GM23248 (cell line): ENCODE measurements at regions not wholly inside any gene's neighbourhood (a gene's known extent, or its start where the extent isn't known, plus 50 kb on each side); places are given as distances from the start of the nearest gene placed in this dataset.

Source experiments
- DNase-seq: peaks from one replicate; pipeline ENCODE4 v3.0.0-alpha.2; 2015
- H2AFZ ChIP-seq: fragments of 200-600 bp; sonication (generic); 2 replicates; pipeline ENCODE4 v1.6.1; 2016; ENCODE audit warnings: antibody characterized with exemption
- H3F3A ChIP-seq: fragments of 200-600 bp; sonication (generic); 2 replicates; pipeline ENCODE4 v1.6.1; 2016; ENCODE audit warnings: mild to moderate bottlenecking, antibody characterized with exemption, mixed run types; ENCODE audit not compliant: insufficient read depth
- H3K27ac ChIP-seq: fragments of 200-600 bp; sonication (generic); 2 replicates; pipeline ENCODE4 v1.5.1; 2016; ENCODE audit warnings: mild to moderate bottlenecking
- H3K27me3 ChIP-seq: fragments of 200-600 bp; sonication (generic); replicated peaks from 2 replicates; pipeline ENCODE4 v1.6.1; 2016; ENCODE audit warnings: mild to moderate bottlenecking; ENCODE audit not compliant: insufficient read depth
- H3K36me3 ChIP-seq: fragments of 200-600 bp; sonication (generic); 2 replicates; pipeline ENCODE4 v1.6.1; 2016; ENCODE audit warnings: low read depth, mild to moderate bottlenecking
- H3K4me1 ChIP-seq: fragments of 200-600 bp; sonication (generic); 2 replicates; pipeline ENCODE4 v1.6.1; 2016; ENCODE audit warnings: mild to moderate bottlenecking; ENCODE audit not compliant: insufficient read depth
- H3K4me2 ChIP-seq: fragments of 200-600 bp; sonication (generic); one replicate; pipeline ENCODE4 v1.6.1; 2016; ENCODE audit warnings: mild to moderate bottlenecking; ENCODE audit not compliant: unreplicated experiment
- H3K4me3 ChIP-seq: fragments of 200-600 bp; sonication (generic); 2 replicates; pipeline ENCODE4 v1.5.1; 2016; ENCODE audit warnings: mild to moderate bottlenecking
- H3K79me2 ChIP-seq: fragments of 200-600 bp; sonication (generic); 2 replicates; pipeline ENCODE4 v1.6.1; 2016; ENCODE audit warnings: mild to moderate bottlenecking; ENCODE audit not compliant: insufficient read depth
- H3K9ac ChIP-seq: fragments of 200-600 bp; sonication (generic); 2 replicates; pipeline ENCODE4 v1.6.1; 2016; ENCODE audit warnings: mild to moderate bottlenecking
- H3K9me2 ChIP-seq: fragments of 200-600 bp; sonication (generic); 2 replicates; pipeline ENCODE4 v1.6.1; 2016; ENCODE audit warnings: mixed run types, mild to moderate bottlenecking, moderate library complexity; ENCODE audit not compliant: insufficient read depth
- H3K9me3 ChIP-seq: fragments of 200-600 bp; sonication (generic); one replicate; pipeline ENCODE4 v1.6.1; 2017; ENCODE audit warnings: low read depth
- H4K20me1 ChIP-seq: fragments of 200-600 bp; sonication (generic); 2 replicates; pipeline ENCODE4 v1.6.0; 2016; ENCODE audit not compliant: insufficient read depth
- EZH2 ChIP-seq: fragments of 200-600 bp; sonication (generic); IDR thresholded peaks from 2 replicates; pipeline ENCODE4 v1.6.1; 2018; ENCODE audit warnings: antibody characterized with exemption, mild to moderate bottlenecking; ENCODE audit not compliant: insufficient read depth, poor library complexity, severe bottlenecking
- EZH2phosphoT487 ChIP-seq: fragments of 200-600 bp; sonication (generic); IDR thresholded peaks from 2 replicates; pipeline ENCODE4 v1.6.1; 2018; ENCODE audit warnings: antibody characterized with exemption, moderate library complexity, mild to moderate bottlenecking, low read depth; ENCODE audit not compliant: insufficient read depth
- WGBS, 2 experiments: methylation state at CpG; one replicate each; pipeline ENCODE4 v1.1.6; 2015 to 2017; ENCODE audit warnings: low lambda C conversion rate in 2 of 2, low coverage in 1 of 2; ENCODE audit errors: missing lambda C conversion rate in 2 of 2; 5-methylcytosine and 5-hydroxymethylcytosine counted together
- in situ Hi-C: fragments of 300-500 bp; cut with MboI; formaldehyde crosslinking; loops from 2 replicates; pipeline ENCODE4 v1.15.0; 2020

DNA sequence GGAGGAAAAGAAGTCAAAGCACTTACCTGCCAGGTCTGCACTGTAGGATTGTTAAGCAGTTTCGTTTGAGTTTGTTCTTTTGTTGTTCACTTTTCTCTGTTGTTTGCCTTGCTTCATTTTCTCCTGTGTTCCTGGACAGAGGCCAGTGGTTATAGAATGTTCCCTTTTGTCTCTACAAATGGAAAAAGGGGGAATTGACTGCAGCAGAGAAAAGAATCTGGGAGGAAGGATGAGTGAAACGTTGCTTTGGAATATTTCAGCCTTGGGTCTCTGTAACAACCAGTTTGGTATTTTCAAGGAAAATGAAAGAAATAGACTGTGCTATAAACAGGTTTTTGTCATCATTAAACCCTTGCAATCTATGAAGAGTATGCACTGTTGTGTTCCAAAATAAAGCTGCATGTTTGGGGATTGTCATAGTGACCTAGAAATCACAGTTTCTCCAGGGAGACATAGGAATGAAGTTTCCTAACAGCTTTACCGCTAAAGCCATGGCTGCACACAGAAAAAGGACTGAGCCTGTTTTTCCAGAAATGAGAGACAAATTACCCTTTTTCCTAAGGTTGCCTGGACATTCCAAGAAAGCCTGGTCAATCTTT is 60.8 kb upstream of the HABP2 start:
- Histone ChIP-seq H3K4me3 (0 out of 2 replicates have a peak overlapping the region, but pooled peaks have one; percentile 14), H3F3A (peaks cover 34% of the 10 kb centered on the region), H3K27me3 (no peaks in the 10 kb centered on the region), H3K9me3 (no peaks in the 10 kb centered on the region), H4K20me1 (no peaks in the 10 kb centered on the region), H3K9me2 (no peaks in the 10 kb centered on the region), H3K9ac (peak overlapping the region; percentile 63), H3K4me1 (peaks cover 51% of the 10 kb centered on the region), H3K79me2 (no peaks in the 10 kb centered on the region), H2AFZ (0 out of 2 replicates have a peak overlapping the region, but pooled peaks have one; percentile 0), H3K36me3 (no peaks in the 10 kb centered on the region), H3K27ac (peak overlapping the region; percentile 85), H3K4me2 (peak overlapping the region; percentile 39)
- peak; percentile 75 for DNase-seq
- WGBS, 2 experiments = 10% methylated on average over 3 of the region's 3 CpGs
- TF ChIP-seq EZH2phosphoT487 (no peak), EZH2 (no peak)
- in situ Hi-C loops = no loop called here

DNA sequence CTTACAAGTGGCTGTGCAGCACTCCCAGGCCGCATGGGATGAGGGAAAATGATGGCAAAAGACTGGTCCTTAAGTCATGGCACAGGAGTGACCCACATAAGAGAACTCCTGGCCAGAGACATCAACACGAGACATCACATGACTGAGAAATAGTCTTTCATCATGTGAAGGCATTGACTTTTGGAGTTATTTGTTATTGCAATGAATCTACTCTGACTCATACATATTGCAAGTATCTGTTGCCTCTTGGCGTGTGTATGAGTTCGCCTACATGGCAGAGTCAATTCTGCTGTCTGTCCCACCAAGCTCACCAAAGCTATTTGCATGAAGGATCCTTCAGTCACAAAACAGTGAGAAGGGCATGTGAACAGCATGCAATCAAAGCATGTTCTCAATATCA is 59.7 kb upstream of the HABP2 start:
- Histone ChIP-seq H3K9ac (peak overlapping the region; percentile 64), H3K4me2 (peak overlapping the region; percentile 55), H4K20me1 (no peaks in the 10 kb centered on the region), H3K79me2 (no peaks in the 10 kb centered on the region), H3K9me3 (no peaks in the 10 kb centered on the region), H3K4me3 (peak overlapping the region; percentile 10; the same call in 1 of the 2 replicates), H3F3A (peaks cover 34% of the 10 kb centered on the region), H3K36me3 (no peaks in the 10 kb centered on the region), H3K27ac (peak overlapping the region; percentile 85), H2AFZ (0 out of 2 replicates have a peak overlapping the region, but pooled peaks have one; percentile 55), H3K27me3 (no peaks in the 10 kb centered on the region), H3K4me1 (peaks cover 50% of the 10 kb centered on the region), H3K9me2 (no peaks in the 10 kb centered on the region)
- DNase-seq = peak; percentile 92
- in situ Hi-C loops = no loop called here
- 13 to 16% methylated on average over 4 of the region's 4 CpGs for WGBS, 2 experiments
- no peak for TF ChIP-seq EZH2
- TF ChIP-seq EZH2phosphoT487 = no peak

- no peaks in the 10 kb centered on the region for H4K20me1 ChIP-seq
- H3K27me3 ChIP-seq = no peaks in the 10 kb centered on the region
- H3F3A ChIP-seq = peaks cover 34% of the 10 kb centered on the region
- TF ChIP-seq EZH2phosphoT487 = no peak
- no peak for TF ChIP-seq EZH2
- peaks cover 53% of the 10 kb centered on the region for H3K4me1 ChIP-seq
- H3K79me2 ChIP-seq = no peaks in the 10 kb centered on the region
- H3K9me2 ChIP-seq = no peaks in the 10 kb centered on the region
- peak overlapping the region; percentile 10; the same call in 1 of the 2 replicates for H3K4me3 ChIP-seq
- H3K4me2 ChIP-seq = peak overlapping the region; percentile 55
- no peaks in the 10 kb centered on the region for H3K36me3 ChIP-seq
- WGBS, 2 experiments = 6% methylated on average over 5 of the region's 5 CpGs
- H3K9ac ChIP-seq = peak overlapping the region; percentile 64
- H2AFZ ChIP-seq = peak overlapping the region; percentile 55
- no peaks in the 10 kb centered on the region for H3K9me3 ChIP-seq
- H3K27ac ChIP-seq = peak overlapping the region; percentile 85
- in situ Hi-C loops = no loop called here
- DNase-seq = peak; percentile 76
Observed at GRCh38 chr10:113493882-113494301, 59.0 kb upstream of the HABP2 start.

GRCh38 chr10:113494761-113495160 is 58.1 kb upstream of the HABP2 start:
- H3K4me3 ChIP-seq = no peak overlapping the region
- H3K4me2 ChIP-seq = no peak overlapping the region
- peaks cover 34% of the 10 kb centered on the region for H3F3A ChIP-seq
- DNase-seq = peak; percentile 43
- no peaks in the 10 kb centered on the region for H3K79me2 ChIP-seq
- no peak overlapping the region for H2AFZ ChIP-seq
- H3K4me1 ChIP-seq = peaks cover 62% of the 10 kb centered on the region
- no peaks in the 10 kb centered on the region for H3K9me2 ChIP-seq
- no peaks in the 10 kb centered on the region for H3K27me3 ChIP-seq
- peak overlapping the region; percentile 85 for H3K27ac ChIP-seq
- no peaks in the 10 kb centered on the region for H3K9me3 ChIP-seq
- no peaks in the 10 kb centered on the region for H4K20me1 ChIP-seq
- in situ Hi-C loops = no loop called here
- TF ChIP-seq EZH2phosphoT487 (no peak), EZH2 (no peak)
- WGBS, 2 experiments = 56 to 58% methylated on average over 7 of the region's 7 CpGs
- H3K9ac ChIP-seq = no peak overlapping the region
- H3K36me3 ChIP-seq = no peaks in the 10 kb centered on the region
